ENCODE measurements at regions not wholly inside any gene's neighbourhood (a gene's known extent, or its start where the extent isn't known, plus 50 kb on each side); places are given as distances from the start of the nearest gene placed in this dataset.
"Not testable (repeated sequence)": the region's sequence is repeated elsewhere in the genome, so short reads cannot be mapped to it uniquely, and the experiment has no call there.

DNA sequence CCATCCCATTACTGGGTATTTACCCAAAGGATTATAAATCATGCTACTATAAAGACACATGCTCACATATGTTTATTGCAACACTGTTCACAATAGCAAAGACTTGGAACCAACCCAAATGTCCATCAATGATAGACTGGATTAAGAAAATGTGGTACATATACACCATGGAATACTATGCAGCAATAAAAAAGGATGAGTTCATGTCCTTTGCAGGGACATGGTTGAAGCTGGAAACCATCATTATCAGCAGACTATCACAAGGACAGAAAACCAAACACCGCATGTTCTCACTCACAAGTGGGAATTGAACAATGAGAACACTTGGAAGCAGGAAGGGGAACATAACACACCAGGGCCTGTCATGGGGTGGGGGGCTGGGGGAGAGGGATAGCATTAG lies 249.6 kb upstream of the RASGRP1 start:
- in situ Hi-C loops (cut with MboI; ENCODE audit: low sequenced_read_pairs); DNase-seq (ENCODE audit: low spot score in 2 of 2): not testable (repeated sequence)

DNA sequence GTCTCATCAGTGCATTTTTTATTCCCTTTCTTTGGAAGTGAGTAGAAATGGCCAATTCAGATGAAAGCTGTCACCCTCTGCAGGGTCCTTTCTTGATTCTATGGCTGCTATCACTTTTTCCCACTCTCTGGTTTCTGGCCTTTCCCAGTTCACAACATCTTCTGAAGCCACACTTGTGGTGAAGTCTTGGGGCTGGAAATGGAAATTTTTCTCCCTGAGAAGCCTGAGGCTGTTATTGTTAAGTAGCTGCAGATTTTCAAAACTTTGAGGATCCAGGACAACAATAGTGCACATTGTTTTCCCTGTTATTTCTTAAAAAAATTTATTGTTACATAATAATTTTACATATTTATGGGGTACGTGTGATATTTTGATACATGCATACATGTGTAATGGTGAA lies 250.3 kb upstream of the RASGRP1 start:
- no peaks in the 10 kb centered on the region for H3K9me3 ChIP-seq
- no peak overlapping the region for H3K4me3 ChIP-seq
- no peak for DNase-seq (ENCODE audit: low spot score in 2 of 2)
- in situ Hi-C loops (cut with MboI; ENCODE audit: low sequenced_read_pairs) = no loop called here
- no peaks in the 10 kb centered on the region for H3K36me3 ChIP-seq (replicated peaks)
- no peaks in the 10 kb centered on the region for H3K27me3 ChIP-seq (ENCODE audit: low read depth)
- H3K4me1 ChIP-seq = no peaks in the 10 kb centered on the region

More for the DNA sequence above, 249.6 kb upstream of the RASGRP1 start:
- not testable (repeated sequence) for H3K27me3 ChIP-seq (ENCODE audit: low read depth); H3K4me3 ChIP-seq; H3K4me1 ChIP-seq; H3K9me3 ChIP-seq; H3K36me3 ChIP-seq (replicated peaks)

DNA sequence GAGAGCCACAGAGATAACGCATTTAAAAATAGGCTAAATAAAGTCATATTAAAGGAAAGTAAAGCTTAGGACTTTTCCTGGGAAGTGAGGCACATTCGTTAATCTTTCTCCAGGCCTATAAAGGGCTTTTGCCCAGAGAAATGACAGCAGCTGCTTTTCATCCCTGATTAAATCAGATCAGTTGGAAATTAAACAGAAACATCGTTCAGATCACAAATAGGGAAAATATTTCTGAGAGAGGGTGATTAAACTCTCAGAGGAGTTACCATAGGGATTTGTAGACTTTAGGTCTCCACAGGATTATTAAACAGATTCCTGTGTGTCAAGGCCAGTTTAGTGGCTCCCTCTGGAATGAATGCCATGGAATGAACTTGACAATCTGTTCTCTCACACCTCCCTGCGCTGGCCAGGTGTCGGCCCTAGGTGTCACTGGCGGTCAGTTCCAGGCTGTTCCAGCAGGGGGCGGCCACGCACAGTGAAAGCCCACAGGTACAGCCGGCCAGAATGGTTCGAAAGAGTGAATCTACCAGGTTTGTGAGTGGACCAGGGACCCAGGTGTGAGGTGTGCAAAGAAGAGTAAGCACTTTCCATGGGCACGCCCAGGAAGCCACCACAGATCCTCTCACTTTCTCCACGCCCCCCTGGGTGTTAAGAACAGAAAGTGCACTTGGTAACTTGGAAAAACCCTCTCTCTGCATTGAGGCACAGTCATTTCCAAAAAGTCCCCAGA lies 253.0 kb upstream of the RASGRP1 start:
- Histone ChIP-seq H3K9me3 (no peaks in the 10 kb centered on the region), H3K36me3 (replicated peaks) (no peaks in the 10 kb centered on the region), H3K27me3 (ENCODE audit: low read depth) (no peaks in the 10 kb centered on the region), H3K4me3 (no peak overlapping the region), H3K4me1 (no peaks in the 10 kb centered on the region)
- DNase-seq (ENCODE audit: low spot score in 2 of 2) = peak; percentile 38 to 88
- in situ Hi-C loops (cut with MboI; ENCODE audit: low sequenced_read_pairs) = no loop called here

DNA sequence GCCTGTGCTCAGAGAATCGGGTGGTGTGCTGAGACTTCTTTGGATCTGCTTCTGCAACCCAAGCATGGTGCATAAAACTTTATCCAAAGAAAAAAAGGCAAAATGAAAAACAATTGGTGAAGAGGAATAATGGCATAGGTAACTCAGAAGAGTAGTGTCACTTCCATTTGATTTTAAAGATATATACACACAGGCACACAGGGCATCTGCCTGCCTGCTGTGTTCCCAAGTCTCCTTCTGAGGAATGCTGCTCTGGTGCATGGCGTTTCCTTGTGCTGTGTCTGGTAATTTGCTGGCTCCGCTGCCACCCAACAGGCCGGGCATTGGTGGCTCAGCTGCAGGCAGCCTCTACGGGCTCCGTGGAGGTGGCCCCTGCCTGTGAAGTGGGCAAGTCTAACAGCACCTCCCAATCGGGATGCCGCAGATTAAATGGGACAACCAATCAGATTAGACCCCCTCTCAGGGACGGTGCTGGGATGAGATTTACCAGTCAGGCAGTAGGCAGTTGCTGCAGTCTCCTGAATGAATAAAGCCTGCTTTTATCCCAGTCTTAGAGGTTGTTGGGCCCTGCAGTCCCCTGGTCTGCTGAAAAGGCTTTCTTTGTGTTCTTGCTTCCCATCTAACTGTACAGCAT lies 253.7 kb upstream of the RASGRP1 start:
- DNase-seq (ENCODE audit: low spot score in 2 of 2) = no peak
- H3K27me3 ChIP-seq (ENCODE audit: low read depth) = no peaks in the 10 kb centered on the region
- no peaks in the 10 kb centered on the region for H3K9me3 ChIP-seq
- H3K36me3 ChIP-seq (replicated peaks) = no peaks in the 10 kb centered on the region
- no peaks in the 10 kb centered on the region for H3K4me1 ChIP-seq
- in situ Hi-C loops (cut with MboI; ENCODE audit: low sequenced_read_pairs) = no loop called here
- H3K4me3 ChIP-seq = no peak overlapping the region

DNA sequence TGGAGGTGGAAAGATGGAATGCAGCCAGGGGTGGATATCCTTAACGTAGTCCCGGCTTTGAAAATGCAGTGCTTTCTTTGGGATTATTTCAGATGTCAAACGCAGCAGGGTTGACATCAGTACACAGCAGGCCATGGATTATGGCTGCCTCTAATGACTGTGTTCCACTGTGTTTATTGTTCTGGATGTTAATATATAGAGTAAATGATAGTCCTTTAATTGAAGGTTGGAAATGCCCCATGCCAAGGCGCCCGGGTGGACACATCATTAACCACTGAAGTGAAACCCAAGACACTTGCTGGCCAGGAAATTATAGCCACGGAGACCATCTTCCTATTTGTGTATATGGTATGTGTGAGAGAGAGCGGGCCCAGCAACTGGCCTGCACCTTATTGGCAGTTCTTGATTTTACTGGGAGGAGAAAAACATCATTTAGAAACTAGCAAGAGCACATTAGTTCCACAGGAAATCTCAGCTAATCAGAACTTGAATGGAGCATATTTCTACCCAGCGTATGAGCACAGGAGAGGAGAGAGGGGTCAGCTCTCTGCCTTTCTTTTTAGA lies 254.9 kb upstream of the RASGRP1 start:
- Histone ChIP-seq H3K36me3 (replicated peaks) (no peaks in the 10 kb centered on the region), H3K9me3 (no peaks in the 10 kb centered on the region), H3K27me3 (ENCODE audit: low read depth) (no peaks in the 10 kb centered on the region), H3K4me3 (no peak overlapping the region), H3K4me1 (no peaks in the 10 kb centered on the region)
- DNase-seq (ENCODE audit: low spot score in 2 of 2) = no peak
- in situ Hi-C loops (cut with MboI; ENCODE audit: low sequenced_read_pairs) = no loop called here

DNA sequence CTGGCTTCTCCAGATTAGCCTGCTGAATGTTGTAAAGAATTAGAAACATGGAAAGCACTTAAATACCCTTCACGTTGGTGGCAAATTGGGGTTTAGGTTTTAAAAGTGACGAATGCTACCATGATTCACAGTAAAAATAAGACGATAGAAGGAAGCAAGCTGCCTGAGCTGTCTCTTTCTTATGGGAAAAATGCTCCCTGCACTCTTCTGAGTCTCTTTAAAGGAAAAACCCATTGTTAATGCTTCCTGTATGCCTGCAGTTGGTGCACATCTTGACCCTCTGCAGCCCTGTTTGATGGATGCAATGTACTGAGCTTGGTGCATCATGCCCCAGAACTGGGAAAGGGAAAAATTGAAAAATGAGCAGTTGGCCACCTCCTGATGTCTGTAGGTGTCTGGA lies 258.6 kb upstream of the RASGRP1 start:
- Histone ChIP-seq H3K27me3 (ENCODE audit: low read depth) (no peaks in the 10 kb centered on the region), H3K9me3 (no peaks in the 10 kb centered on the region), H3K4me1 (0 out of 2 replicates have a peak, but pooled peaks cover under 1% of the 10 kb centered on the region), H3K4me3 (no peak overlapping the region), H3K36me3 (replicated peaks) (no peaks in the 10 kb centered on the region)
- in situ Hi-C loops (cut with MboI; ENCODE audit: low sequenced_read_pairs) = no loop called here
- no peak for DNase-seq (ENCODE audit: low spot score in 2 of 2)

DNA sequence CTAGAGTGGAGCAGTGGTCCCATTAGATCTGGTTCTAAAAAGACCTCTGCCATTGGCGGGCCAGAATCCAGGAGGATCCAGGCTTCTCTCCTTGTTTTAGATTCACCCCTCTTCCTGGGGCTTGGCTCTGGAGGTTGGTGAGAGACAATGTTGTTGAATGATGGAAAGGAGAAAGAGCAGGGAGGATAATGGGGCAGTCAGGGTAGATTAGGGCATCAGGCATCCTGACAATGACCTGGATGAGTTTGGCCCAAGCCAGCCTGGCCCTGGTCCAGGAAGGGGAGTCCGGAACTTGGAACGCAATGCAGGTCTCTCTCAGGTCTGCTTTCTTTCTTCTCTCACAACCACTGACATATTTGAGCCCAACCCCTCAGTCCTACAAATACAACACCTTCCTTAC lies 260.1 kb upstream of the RASGRP1 start:
- Histone ChIP-seq H3K27me3 (ENCODE audit: low read depth) (no peaks in the 10 kb centered on the region), H3K9me3 (no peaks in the 10 kb centered on the region), H3K36me3 (replicated peaks) (no peaks in the 10 kb centered on the region), H3K4me1 (0 out of 2 replicates have a peak, but pooled peaks cover 2% of the 10 kb centered on the region), H3K4me3 (no peak overlapping the region)
- DNase-seq (ENCODE audit: low spot score in 2 of 2) = no peak
- in situ Hi-C loops (cut with MboI; ENCODE audit: low sequenced_read_pairs) = no loop called here

DNA sequence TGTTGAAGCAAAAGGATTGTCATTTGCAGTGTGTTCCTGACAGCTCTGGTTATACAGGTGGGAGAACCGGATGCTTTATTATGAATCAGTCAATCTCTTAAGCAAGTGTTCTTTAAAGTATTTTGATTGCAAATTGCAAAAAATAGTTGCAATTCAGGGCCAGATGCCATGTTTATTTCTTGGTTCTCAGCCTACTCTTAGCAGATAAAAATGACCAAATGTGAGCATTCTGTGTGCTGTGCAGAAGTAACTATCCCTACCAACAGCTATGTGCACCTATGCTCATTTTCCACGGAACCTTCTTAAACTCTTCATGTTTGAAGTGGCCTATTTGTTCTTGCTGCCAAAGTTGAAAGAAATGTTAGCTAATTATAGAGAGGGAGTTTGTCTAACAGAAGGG lies 262.3 kb upstream of the RASGRP1 start:
- H3K4me1 ChIP-seq = 0 out of 2 replicates have a peak, but pooled peaks cover 2% of the 10 kb centered on the region
- no peaks in the 10 kb centered on the region for H3K9me3 ChIP-seq
- H3K36me3 ChIP-seq (replicated peaks) = no peaks in the 10 kb centered on the region
- no peak for DNase-seq (ENCODE audit: low spot score in 2 of 2)
- in situ Hi-C loops (cut with MboI; ENCODE audit: low sequenced_read_pairs) = no loop called here
- H3K27me3 ChIP-seq (ENCODE audit: low read depth) = no peaks in the 10 kb centered on the region
- no peak overlapping the region for H3K4me3 ChIP-seq

DNA sequence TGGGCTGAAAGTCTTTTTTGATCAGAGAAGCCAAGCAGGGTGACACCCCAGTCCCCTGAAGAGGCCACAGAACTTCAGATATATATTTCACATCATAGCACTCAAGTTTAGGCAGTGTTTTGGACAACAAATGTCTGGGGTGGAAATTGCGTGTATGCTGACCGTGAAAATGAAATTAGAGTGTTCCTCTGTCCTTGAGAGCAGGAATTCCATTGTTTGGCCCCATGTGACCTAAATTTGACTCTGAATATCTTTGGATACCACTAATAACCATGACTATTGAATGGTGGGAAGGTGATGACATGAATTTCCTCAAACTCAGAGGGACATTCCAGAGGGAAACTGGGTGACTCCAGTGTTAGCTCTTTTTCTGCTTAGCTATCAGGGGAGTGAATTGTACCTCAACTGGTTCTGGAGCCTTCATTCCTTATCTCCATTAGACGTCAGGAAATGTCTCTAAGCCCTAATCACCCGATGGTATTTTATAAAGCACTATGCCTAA lies 263.5 kb upstream of the RASGRP1 start:
- no peak overlapping the region for H3K4me3 ChIP-seq
- H3K9me3 ChIP-seq = no peaks in the 10 kb centered on the region
- H3K27me3 ChIP-seq (ENCODE audit: low read depth) = no peaks in the 10 kb centered on the region
- in situ Hi-C loops (cut with MboI; ENCODE audit: low sequenced_read_pairs) = no loop called here
- 0 out of 2 replicates have a peak, but pooled peaks cover 2% of the 10 kb centered on the region for H3K4me1 ChIP-seq
- H3K36me3 ChIP-seq (replicated peaks) = no peaks in the 10 kb centered on the region
- DNase-seq (ENCODE audit: low spot score in 2 of 2) = no peak

DNA sequence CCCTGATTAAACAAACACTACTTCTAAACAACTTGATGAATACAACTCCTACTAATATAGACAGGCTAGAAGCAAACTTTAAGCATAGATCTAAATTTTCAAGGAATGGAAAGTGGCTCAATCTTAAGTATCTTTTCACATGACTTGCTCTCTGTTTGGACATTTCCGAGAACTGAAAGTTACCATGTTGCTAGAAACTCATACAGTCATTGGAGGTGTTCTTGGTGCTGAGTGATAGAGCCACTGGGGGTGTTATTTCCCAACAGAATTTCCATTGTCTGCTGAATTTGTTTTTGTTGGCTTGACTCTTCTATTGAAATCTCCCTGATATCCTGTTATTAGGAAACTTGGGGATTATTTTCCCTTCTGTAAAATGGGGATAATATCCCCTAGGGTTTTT lies 264.5 kb upstream of the RASGRP1 start:
- no peak for DNase-seq (ENCODE audit: low spot score in 2 of 2)
- in situ Hi-C loops (cut with MboI; ENCODE audit: low sequenced_read_pairs) = no loop called here
- H3K9me3 ChIP-seq = no peaks in the 10 kb centered on the region
- no peaks in the 10 kb centered on the region for H3K27me3 ChIP-seq (ENCODE audit: low read depth)
- no peaks in the 10 kb centered on the region for H3K36me3 ChIP-seq (replicated peaks)
- H3K4me3 ChIP-seq = no peak overlapping the region
- 0 out of 2 replicates have a peak, but pooled peaks cover 2% of the 10 kb centered on the region for H3K4me1 ChIP-seq

DNA sequence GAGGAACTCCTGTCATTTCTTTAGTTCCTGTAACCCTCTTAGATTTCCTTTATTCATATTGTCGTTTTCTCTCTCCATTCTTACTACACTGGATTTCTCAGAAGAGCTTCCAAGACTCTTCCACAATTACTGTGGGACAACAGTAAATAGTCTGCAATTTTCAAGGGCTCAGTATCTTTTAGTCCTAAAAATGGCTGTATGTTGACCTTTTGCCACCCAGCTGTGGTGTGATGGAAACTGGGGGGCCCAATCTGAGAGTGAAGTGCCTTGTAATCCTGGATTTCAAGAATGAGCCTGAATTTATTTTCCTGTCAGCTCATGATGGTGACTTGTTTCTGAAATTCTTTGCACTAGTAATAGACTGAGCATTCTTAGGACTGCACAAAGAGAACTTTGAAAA lies 277.6 kb upstream of the RASGRP1 start:
- in situ Hi-C loops (cut with MboI; ENCODE audit: low sequenced_read_pairs) = no loop called here
- H3K27me3 ChIP-seq (ENCODE audit: low read depth) = no peaks in the 10 kb centered on the region
- H3K4me1 ChIP-seq = no peaks in the 10 kb centered on the region
- DNase-seq (ENCODE audit: low spot score in 2 of 2) = no peak
- no peaks in the 10 kb centered on the region for H3K36me3 ChIP-seq (replicated peaks)
- H3K9me3 ChIP-seq = no peaks in the 10 kb centered on the region
- no peak overlapping the region for H3K4me3 ChIP-seq

DNA sequence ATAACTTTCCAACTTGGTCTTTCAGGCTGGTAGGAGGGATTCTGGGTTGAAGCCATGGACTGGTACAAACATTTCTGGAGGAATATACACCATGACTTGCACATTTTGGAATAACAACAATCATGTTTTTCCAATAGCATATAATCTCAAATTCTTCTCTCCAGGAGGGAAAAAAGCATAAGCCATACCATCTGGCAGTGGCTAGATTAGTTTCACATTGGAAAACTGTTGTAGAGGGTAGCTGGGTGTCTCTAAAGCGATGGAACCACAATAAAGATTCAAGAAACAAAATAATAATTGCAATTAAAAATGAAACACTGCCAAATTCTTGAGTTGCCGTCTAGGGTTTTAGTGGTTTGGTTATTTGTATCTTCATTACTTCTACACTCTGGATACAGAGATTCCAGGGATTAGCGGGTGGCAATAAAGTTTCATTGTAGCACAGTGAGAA lies 278.5 kb upstream of the RASGRP1 start:
- no peaks in the 10 kb centered on the region for H3K9me3 ChIP-seq
- H3K36me3 ChIP-seq (replicated peaks) = no peaks in the 10 kb centered on the region
- no peaks in the 10 kb centered on the region for H3K4me1 ChIP-seq
- no peak for DNase-seq (ENCODE audit: low spot score in 2 of 2)
- no peak overlapping the region for H3K4me3 ChIP-seq
- in situ Hi-C loops (cut with MboI; ENCODE audit: low sequenced_read_pairs) = no loop called here
- no peaks in the 10 kb centered on the region for H3K27me3 ChIP-seq (ENCODE audit: low read depth)

DNA sequence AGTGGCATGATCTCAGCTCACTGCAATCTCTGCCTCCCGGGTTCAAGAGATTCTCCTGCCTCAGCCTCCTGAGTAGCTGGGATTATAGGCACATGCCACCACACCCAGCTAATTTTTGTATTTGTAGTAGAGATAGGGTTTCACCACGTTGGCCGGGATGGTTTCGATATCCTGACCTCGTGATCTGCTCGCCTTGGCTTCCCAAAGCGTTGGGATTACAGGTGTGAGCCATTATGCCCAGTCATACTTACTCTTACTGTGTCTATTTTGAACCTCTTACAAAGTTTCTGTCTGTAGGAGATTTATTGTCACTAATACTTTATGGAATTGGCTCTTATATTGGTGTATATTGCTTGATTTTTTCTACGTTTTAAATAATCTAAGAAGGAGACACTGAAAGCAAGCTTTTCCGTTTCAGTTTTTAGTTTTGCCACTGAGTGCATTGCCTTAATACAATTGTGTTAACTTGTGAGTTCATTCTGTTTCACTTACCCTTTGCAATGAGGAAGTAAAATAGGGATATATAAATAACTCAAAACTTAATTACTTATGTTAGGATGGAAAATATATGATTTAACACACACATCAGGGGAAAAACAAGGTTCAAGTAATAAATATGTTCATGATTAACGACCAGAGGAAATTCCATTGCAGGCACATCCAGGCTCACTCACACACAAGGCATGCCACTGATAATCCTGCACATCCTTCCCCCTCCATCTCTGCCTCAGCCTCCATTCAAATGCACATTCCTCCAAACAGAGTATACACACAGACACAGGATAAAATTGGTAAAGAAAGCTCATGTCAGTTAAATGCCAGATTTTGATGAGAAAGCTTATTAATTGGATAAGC lies 279.3 kb upstream of the RASGRP1 start:
- in situ Hi-C loops (cut with MboI; ENCODE audit: low sequenced_read_pairs) = no loop called here
- Histone ChIP-seq H3K4me3 (no peak overlapping the region), H3K9me3 (no peaks in the 10 kb centered on the region), H3K4me1 (no peaks in the 10 kb centered on the region), H3K36me3 (replicated peaks) (no peaks in the 10 kb centered on the region), H3K27me3 (ENCODE audit: low read depth) (no peaks in the 10 kb centered on the region)
- DNase-seq (ENCODE audit: low spot score in 2 of 2) = no peak

Measured in HAP-1 (cell line).